ENCODE measurements at regions not wholly inside any gene's neighbourhood (a gene's known extent, or its start where the extent isn't known, plus 50 kb on each side); places are given as distances from the start of the nearest gene placed in this dataset.

DNA sequence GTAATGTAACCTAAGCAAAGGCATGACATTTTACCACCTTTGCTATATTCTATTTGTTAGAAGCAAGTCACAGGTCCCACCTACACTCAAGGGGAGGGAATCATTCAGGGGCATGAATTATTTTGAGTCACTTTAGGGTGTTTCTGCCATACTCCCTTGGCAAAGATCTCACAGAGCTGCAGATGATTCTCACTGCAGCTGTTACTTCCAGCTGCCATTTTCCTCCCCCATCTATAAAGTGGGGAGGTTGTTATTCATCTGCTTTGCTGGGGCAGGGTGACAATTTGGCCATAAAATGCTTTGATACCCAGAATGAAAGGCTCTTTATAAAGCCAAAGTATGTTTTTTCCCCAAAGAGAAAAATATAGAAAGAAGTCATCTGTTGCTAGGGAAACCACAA is 136.5 kb upstream of the SMIM31 start:
- Histone ChIP-seq H3K9me3 (ENCODE audit: low read length) (no peaks in the 10 kb centered on the region), H3K9me2 (ENCODE audit: insufficient read depth, low read length) (no peaks in the 10 kb centered on the region), H3K27ac (ENCODE audit: low read depth, low read length, poor library complexity, severe bottlenecking) (no peak overlapping the region), H3K4me1 (ENCODE audit: insufficient read depth, low read length, poor library complexity, severe bottlenecking) (no peaks in the 10 kb centered on the region), H3K36me3 (ENCODE audit: insufficient read depth, low read length) (no peaks in the 10 kb centered on the region), H3K4me3 (ENCODE audit: low read depth, low read length, poor library complexity, severe bottlenecking) (no peak overlapping the region), H3K79me2 (ENCODE audit: insufficient read depth, low read depth, low read length) (no peaks in the 10 kb centered on the region), H2AFZ (ENCODE audit: low read length) (no peak overlapping the region), H3K4me2 (ENCODE audit: low read length) (no peak overlapping the region), H4K20me1 (ENCODE audit: insufficient read depth, low read length) (no peaks in the 10 kb centered on the region)
- CTCF ChIA-PET (ENCODE audit: unreplicated experiment): no interaction called here
- POLR2A ChIA-PET: interaction anchor here (0.7 kb wide), 1 partner anchor 198 kb away, joined by 3 read pairs; no protein-coding TSS in a partner anchor
- no TSS peak for BruUV-seq (replicated peaks)
- TF ChIP-seq EZH2phosphoT487 (IDR thresholded peaks at IDR 0.05; ENCODE audit: borderline replicate concordance, low read depth, low read length) (no peak), CTCF (conservative IDR thresholded peaks at IDR 0.05; ENCODE audit: low read length) (no peak)
- DNase-seq (ENCODE audit: low spot score): no peak
- intact Hi-C loops (cut with micrococcal nuclease; ENCODE audit: unreplicated experiment): no loop called here

DNA sequence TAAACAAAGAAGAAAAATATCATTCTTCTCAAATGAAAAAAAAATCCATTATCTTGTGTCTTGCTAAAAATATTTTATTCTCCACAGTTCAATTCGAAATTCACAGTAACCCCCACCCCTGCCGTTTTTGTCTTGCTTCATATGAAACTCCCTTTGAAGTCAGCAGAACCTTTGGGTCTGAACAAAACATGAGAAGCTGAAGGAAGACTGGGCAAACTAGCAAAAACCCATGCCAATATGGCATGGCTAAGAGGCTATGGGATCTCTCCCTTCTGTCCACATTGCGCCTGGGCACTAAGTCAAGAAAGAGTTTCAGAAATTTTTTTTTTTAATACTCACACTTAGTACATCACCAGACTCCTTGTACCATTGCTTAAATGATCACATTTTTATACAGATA is 136.0 kb upstream of the SMIM31 start:
- Histone ChIP-seq H3K4me3 (ENCODE audit: low read depth, low read length, poor library complexity, severe bottlenecking) (no peak overlapping the region), H3K9me2 (ENCODE audit: insufficient read depth, low read length) (no peaks in the 10 kb centered on the region), H3K27ac (ENCODE audit: low read depth, low read length, poor library complexity, severe bottlenecking) (no peak overlapping the region), H3K36me3 (ENCODE audit: insufficient read depth, low read length) (no peaks in the 10 kb centered on the region), H3K4me2 (ENCODE audit: low read length) (no peak overlapping the region), H3K9me3 (ENCODE audit: low read length) (no peaks in the 10 kb centered on the region), H2AFZ (ENCODE audit: low read length) (no peak overlapping the region), H4K20me1 (ENCODE audit: insufficient read depth, low read length) (no peaks in the 10 kb centered on the region), H3K4me1 (ENCODE audit: insufficient read depth, low read length, poor library complexity, severe bottlenecking) (no peaks in the 10 kb centered on the region), H3K79me2 (ENCODE audit: insufficient read depth, low read depth, low read length) (no peaks in the 10 kb centered on the region)
- intact Hi-C loops (cut with micrococcal nuclease; ENCODE audit: unreplicated experiment): no loop called here
- BruUV-seq (replicated peaks): no TSS peak
- TF ChIP-seq EZH2phosphoT487 (IDR thresholded peaks at IDR 0.05; ENCODE audit: borderline replicate concordance, low read depth, low read length): no peak
- no peak for TF ChIP-seq CTCF (conservative IDR thresholded peaks at IDR 0.05; ENCODE audit: low read length)
- no peak for DNase-seq (ENCODE audit: low spot score)
- ChIA-PET POLR2A (interaction anchor here (0.6 to 1.4 kb wide), 2 partner anchors 11 to 974 kb away, joined by 3 to 4 read pairs; no protein-coding TSS in a partner anchor), CTCF (ENCODE audit: unreplicated experiment) (interaction anchor here (0.6 kb wide), 1 partner anchor 99 kb away, joined by 3 read pairs; no protein-coding TSS in a partner anchor)

DNA sequence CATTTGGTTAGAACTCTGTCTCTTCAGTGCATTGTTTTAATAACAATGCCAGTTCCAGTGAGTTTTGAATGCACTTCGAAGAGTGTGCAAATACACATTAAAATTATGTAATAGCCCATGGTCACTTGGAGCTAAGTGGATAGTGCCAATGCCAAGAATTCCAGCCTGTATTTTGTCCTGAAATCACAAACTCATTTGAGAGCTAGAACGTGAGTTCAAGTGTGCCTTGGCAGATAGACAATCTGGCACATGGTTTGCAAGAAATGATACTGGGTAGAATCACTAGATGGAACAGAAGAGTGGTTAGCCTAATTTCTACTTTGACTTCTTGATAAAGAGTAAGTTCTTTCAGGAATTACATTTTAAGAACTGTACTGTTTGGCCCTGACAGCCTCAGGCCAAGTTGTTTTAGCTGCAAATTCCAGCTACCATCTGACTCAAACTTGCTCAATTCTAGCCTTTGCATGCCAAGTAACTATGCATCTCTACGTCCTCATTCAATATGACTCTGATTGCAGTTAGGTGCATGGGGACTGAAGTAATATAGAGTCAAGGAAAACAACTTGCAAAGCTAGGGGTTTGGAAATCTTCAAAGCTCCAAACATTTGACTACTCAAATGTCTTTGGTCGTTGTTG is 131.9 kb upstream of the SMIM31 start:
- Histone ChIP-seq H3K27ac (ENCODE audit: low read depth, low read length, poor library complexity, severe bottlenecking) (no peak overlapping the region), H3K36me3 (ENCODE audit: insufficient read depth, low read length) (no peaks in the 10 kb centered on the region), H3K79me2 (ENCODE audit: insufficient read depth, low read depth, low read length) (no peaks in the 10 kb centered on the region), H3K4me3 (ENCODE audit: low read depth, low read length, poor library complexity, severe bottlenecking) (no peak overlapping the region), H3K4me1 (ENCODE audit: insufficient read depth, low read length, poor library complexity, severe bottlenecking) (no peaks in the 10 kb centered on the region), H4K20me1 (ENCODE audit: insufficient read depth, low read length) (no peaks in the 10 kb centered on the region), H3K4me2 (ENCODE audit: low read length) (no peak overlapping the region), H3K9me2 (ENCODE audit: insufficient read depth, low read length) (no peaks in the 10 kb centered on the region), H2AFZ (ENCODE audit: low read length) (no peak overlapping the region), H3K9me3 (ENCODE audit: low read length) (no peaks in the 10 kb centered on the region)
- no TSS peak for BruUV-seq (replicated peaks)
- intact Hi-C loops (cut with micrococcal nuclease; ENCODE audit: unreplicated experiment): no loop called here
- DNase-seq (ENCODE audit: low spot score): no peak
- ChIA-PET POLR2A (interaction anchor here (0.7 kb wide), 1 partner anchor 119 kb away, joined by 3 read pairs; no protein-coding TSS in a partner anchor), CTCF (ENCODE audit: unreplicated experiment) (no interaction called here)
- TF ChIP-seq CTCF (conservative IDR thresholded peaks at IDR 0.05; ENCODE audit: low read length) (no peak), EZH2phosphoT487 (IDR thresholded peaks at IDR 0.05; ENCODE audit: borderline replicate concordance, low read depth, low read length) (no peak)

Measured in OCI-LY7 (cell line).